ENCODE measurements at regions not wholly inside any gene's neighbourhood (a gene's known extent, or its start where the extent isn't known, plus 50 kb on each side); places are given as distances from the start of the nearest gene placed in this dataset.

DNA sequence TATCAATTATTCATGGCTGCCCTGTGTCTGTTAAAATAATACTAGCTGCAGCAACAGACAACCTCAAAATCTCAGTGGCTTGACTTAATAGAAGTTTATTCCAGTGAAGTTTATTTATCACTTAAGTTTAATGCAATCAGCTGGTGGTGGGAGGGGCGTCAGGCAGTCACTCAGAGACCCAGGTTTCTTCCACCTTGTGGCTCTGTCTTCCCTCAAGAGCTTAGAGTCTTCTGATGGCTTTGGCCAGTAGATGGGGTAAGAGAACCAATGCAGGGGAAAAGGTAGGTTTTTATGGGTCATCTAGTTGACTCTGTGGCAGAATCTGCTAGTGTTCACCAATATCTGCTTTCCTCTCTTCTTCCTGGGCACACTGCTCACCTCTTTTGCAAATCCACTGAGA lies 668.9 kb downstream of the AACS start:
- TF ChIP-seq, protein P1, sequence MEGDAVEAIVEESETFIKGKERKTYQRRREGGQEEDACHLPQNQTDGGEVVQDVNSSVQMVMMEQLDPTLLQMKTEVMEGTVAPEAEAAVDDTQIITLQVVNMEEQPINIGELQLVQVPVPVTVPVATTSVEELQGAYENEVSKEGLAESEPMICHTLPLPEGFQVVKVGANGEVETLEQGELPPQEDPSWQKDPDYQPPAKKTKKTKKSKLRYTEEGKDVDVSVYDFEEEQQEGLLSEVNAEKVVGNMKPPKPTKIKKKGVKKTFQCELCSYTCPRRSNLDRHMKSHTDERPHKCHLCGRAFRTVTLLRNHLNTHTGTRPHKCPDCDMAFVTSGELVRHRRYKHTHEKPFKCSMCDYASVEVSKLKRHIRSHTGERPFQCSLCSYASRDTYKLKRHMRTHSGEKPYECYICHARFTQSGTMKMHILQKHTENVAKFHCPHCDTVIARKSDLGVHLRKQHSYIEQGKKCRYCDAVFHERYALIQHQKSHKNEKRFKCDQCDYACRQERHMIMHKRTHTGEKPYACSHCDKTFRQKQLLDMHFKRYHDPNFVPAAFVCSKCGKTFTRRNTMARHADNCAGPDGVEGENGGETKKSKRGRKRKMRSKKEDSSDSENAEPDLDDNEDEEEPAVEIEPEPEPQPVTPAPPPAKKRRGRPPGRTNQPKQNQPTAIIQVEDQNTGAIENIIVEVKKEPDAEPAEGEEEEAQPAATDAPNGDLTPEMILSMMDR (IDR thresholded peaks at IDR 0.05) = peak; percentile 15
- TF ChIP-seq EZH2phosphoT487 (IDR thresholded peaks at IDR 0.05) (no peak), EZH2 (IDR thresholded peaks at IDR 0.05) (no peak)
